ENCODE measurements at regions not wholly inside any gene's neighbourhood (a gene's known extent, or its start where the extent isn't known, plus 50 kb on each side); places are given as distances from the start of the nearest gene placed in this dataset.
"Not testable (repeated sequence)": the region's sequence is repeated elsewhere in the genome, so short reads cannot be mapped to it uniquely, and the experiment has no call there.

GRCh38 chr18:59800897-59801296 is 98.9 kb upstream of the PMAIP1 start:
- no peak for DNase-seq (ENCODE audit: low read depth, low spot score)
- TF ChIP-seq, protein P1, sequence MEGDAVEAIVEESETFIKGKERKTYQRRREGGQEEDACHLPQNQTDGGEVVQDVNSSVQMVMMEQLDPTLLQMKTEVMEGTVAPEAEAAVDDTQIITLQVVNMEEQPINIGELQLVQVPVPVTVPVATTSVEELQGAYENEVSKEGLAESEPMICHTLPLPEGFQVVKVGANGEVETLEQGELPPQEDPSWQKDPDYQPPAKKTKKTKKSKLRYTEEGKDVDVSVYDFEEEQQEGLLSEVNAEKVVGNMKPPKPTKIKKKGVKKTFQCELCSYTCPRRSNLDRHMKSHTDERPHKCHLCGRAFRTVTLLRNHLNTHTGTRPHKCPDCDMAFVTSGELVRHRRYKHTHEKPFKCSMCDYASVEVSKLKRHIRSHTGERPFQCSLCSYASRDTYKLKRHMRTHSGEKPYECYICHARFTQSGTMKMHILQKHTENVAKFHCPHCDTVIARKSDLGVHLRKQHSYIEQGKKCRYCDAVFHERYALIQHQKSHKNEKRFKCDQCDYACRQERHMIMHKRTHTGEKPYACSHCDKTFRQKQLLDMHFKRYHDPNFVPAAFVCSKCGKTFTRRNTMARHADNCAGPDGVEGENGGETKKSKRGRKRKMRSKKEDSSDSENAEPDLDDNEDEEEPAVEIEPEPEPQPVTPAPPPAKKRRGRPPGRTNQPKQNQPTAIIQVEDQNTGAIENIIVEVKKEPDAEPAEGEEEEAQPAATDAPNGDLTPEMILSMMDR (conservative IDR thresholded peaks at IDR 0.05) = no peak
- no peak overlapping the region for H3K27ac Mint-ChIP-seq (ENCODE audit: unreplicated experiment)
- no peaks in the 10 kb centered on the region for H3K36me3 Mint-ChIP-seq (ENCODE audit: low read depth)
- H3K27me3 Mint-ChIP-seq (ENCODE audit: low read depth) = no peaks in the 10 kb centered on the region
- no peaks in the 10 kb centered on the region for H3K9me3 Mint-ChIP-seq
- H3K4me3 Mint-ChIP-seq = no peak overlapping the region
- no peaks in the 10 kb centered on the region for H3K4me1 Mint-ChIP-seq

DNA sequence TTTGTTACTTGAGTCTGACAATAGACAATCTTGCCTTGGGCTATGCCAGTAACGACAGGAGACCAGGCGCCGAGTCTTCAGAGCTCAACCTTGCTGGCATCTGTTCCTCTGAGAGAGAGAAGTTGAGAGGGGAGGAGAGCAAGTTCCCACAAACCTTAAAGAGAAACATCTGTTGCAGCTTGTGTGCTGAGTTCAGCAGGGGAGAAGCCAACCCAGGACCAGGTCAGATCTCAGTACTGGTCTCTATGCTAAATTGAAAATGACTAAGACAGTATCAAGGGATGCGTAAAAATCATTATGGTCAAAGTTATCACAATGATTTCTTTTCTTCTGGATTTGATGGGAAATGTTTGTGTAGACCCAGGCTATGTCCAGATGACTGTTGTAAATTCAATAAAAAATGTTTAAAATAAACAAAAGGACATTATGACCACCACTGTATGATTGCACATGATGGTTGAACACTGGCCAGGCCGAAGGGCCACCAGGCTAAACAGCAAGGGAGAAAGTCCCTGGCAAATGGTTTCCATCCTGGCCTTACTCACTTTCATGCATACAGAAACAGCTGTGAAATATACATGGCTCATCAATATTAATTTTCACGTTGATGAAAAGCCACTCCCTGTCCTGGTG is 100.3 kb upstream of the PMAIP1 start:
- no peak overlapping the region for H3K4me3 Mint-ChIP-seq

DNA sequence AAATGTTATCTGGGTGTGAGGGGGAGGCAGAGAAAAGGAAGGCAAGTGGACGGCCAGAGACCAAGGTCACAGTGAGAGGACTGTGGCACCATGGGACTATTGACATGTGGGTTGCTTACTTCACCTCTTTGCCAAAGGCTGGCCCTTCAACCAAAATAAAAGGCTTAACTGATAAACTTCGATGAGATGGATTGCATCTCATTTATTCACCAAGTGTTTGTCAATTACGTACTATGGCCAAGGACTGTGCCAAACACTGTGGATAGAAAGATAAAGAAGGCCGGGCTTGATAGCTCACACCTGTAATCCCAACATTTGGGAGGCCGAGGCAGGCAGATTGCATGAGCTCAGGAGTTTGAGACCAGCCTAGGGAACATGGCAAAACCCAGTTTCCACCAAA is 98.7 kb upstream of the CCBE1 start:
- no peak overlapping the region for H3K4me3 Mint-ChIP-seq
- H3K27ac Mint-ChIP-seq (ENCODE audit: unreplicated experiment) = no peak overlapping the region
- H3K4me1 Mint-ChIP-seq = no peaks in the 10 kb centered on the region
- no peaks in the 10 kb centered on the region for H3K36me3 Mint-ChIP-seq (ENCODE audit: low read depth)
- no peak for DNase-seq (ENCODE audit: low read depth, low spot score)
- no peaks in the 10 kb centered on the region for H3K27me3 Mint-ChIP-seq (ENCODE audit: low read depth)
- no peaks in the 10 kb centered on the region for H3K9me3 Mint-ChIP-seq
- TF ChIP-seq, protein P1 (conservative IDR thresholded peaks at IDR 0.05) = no peak

More for the DNA sequence above, 100.3 kb upstream of the PMAIP1 start:
- H3K27ac Mint-ChIP-seq (ENCODE audit: unreplicated experiment) = no peak overlapping the region
- no peaks in the 10 kb centered on the region for H3K4me1 Mint-ChIP-seq
- no peak for DNase-seq (ENCODE audit: low read depth, low spot score)
- H3K27me3 Mint-ChIP-seq (ENCODE audit: low read depth) = no peaks in the 10 kb centered on the region
- H3K9me3 Mint-ChIP-seq = no peaks in the 10 kb centered on the region
- TF ChIP-seq, protein P1 (conservative IDR thresholded peaks at IDR 0.05) = no peak
- H3K36me3 Mint-ChIP-seq (ENCODE audit: low read depth) = no peaks in the 10 kb centered on the region

- Mint-ChIP-seq H3K4me3 (no peak overlapping the region), H3K9me3 (no peaks in the 10 kb centered on the region), H3K27me3 (ENCODE audit: low read depth) (peaks cover 2% of the 10 kb centered on the region), H3K4me1 (no peaks in the 10 kb centered on the region), H3K27ac (ENCODE audit: unreplicated experiment) (no peak overlapping the region), H3K36me3 (ENCODE audit: low read depth) (no peaks in the 10 kb centered on the region)
- TF ChIP-seq, protein P1 (conservative IDR thresholded peaks at IDR 0.05) = no peak
- no peak for DNase-seq (ENCODE audit: low read depth, low spot score)
These were observed 95.1 kb upstream of the CCBE1 start for GRCh38 chr18:59792353-59792752.

- H3K27me3 Mint-ChIP-seq (ENCODE audit: low read depth); DNase-seq (ENCODE audit: low read depth, low spot score); H3K27ac Mint-ChIP-seq (ENCODE audit: unreplicated experiment); H3K4me3 Mint-ChIP-seq; H3K9me3 Mint-ChIP-seq; H3K36me3 Mint-ChIP-seq (ENCODE audit: low read depth); H3K4me1 Mint-ChIP-seq: not testable (repeated sequence)
These were observed 93.2 kb upstream of the CCBE1 start for GRCh38 chr18:59790346-59790936.

DNA sequence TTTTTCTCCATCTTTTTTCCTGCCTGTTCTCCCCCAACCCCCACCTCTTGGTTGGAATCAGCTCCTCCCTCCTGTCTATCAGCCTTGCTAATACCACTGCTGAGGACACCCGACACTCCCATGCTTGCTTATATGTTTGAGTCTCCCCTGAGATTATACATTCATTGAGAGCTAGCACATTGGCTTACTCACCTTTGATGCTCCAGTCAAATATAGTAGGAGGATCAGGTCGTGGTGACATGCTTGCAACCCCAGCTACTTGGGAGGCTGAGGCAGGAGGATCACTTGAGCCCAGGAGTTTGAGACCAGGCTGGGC is 91.5 kb upstream of the CCBE1 start:
- no peak overlapping the region for H3K27ac Mint-ChIP-seq (ENCODE audit: unreplicated experiment)
- no peaks in the 10 kb centered on the region for H3K36me3 Mint-ChIP-seq (ENCODE audit: low read depth)
- no peak overlapping the region for H3K4me3 Mint-ChIP-seq
- H3K27me3 Mint-ChIP-seq (ENCODE audit: low read depth) = peaks cover 2% of the 10 kb centered on the region
- no peaks in the 10 kb centered on the region for H3K9me3 Mint-ChIP-seq
- no peaks in the 10 kb centered on the region for H3K4me1 Mint-ChIP-seq
- DNase-seq (ENCODE audit: low read depth, low spot score) = no peak
- TF ChIP-seq, protein P1 (conservative IDR thresholded peaks at IDR 0.05) = no peak

Measured in neural crest cell (in vitro differentiated cells).